Stimulated activated effector memory CD8-positive, alpha-beta T cell treated with anti-CD3 and anti-CD28 coated beads, Interleukin-12 subunit alpha, Interleukin-12 subunit beta, amount 100 ng/mL, for 72 hours (primary cell): ENCODE measurements at regions not wholly inside any gene's neighbourhood (a gene's known extent, or its start where the extent isn't known, plus 50 kb on each side); places are given as distances from the start of the nearest gene placed in this dataset.

ENCODE experiments used
- ATAC-seq: fragments of 150-1000 bp; cut with Tn5 transposase; 2 replicates; pipeline ENCODE4 v1.10.0; 2021
- DNase-seq, 2 donors: peaks; one replicate each; pipeline ENCODE4 v3.0.0; 2021 to 2022; ENCODE audit warnings: low spot score in 2 of 2
- H3K27ac Mint-ChIP-seq: one replicate; pipeline ENCODE4 v1.8.0; 2022; ENCODE audit warnings: mild to moderate bottlenecking, mixed read lengths
- H3K36me3 Mint-ChIP-seq: one replicate; pipeline ENCODE4 v1.8.0; 2022; ENCODE audit warnings: mild to moderate bottlenecking, mixed read lengths
- H3K4me1 Mint-ChIP-seq: one replicate; pipeline ENCODE4 v1.8.0; 2022; ENCODE audit warnings: mixed read lengths
- H3K4me3 Mint-ChIP-seq: one replicate; pipeline ENCODE4 v1.8.0; 2022; ENCODE audit warnings: mild to moderate bottlenecking, mixed read lengths
- H3K9me3 Mint-ChIP-seq: one replicate; pipeline ENCODE4 v1.8.0; 2022; ENCODE audit warnings: mixed read lengths

DNA sequence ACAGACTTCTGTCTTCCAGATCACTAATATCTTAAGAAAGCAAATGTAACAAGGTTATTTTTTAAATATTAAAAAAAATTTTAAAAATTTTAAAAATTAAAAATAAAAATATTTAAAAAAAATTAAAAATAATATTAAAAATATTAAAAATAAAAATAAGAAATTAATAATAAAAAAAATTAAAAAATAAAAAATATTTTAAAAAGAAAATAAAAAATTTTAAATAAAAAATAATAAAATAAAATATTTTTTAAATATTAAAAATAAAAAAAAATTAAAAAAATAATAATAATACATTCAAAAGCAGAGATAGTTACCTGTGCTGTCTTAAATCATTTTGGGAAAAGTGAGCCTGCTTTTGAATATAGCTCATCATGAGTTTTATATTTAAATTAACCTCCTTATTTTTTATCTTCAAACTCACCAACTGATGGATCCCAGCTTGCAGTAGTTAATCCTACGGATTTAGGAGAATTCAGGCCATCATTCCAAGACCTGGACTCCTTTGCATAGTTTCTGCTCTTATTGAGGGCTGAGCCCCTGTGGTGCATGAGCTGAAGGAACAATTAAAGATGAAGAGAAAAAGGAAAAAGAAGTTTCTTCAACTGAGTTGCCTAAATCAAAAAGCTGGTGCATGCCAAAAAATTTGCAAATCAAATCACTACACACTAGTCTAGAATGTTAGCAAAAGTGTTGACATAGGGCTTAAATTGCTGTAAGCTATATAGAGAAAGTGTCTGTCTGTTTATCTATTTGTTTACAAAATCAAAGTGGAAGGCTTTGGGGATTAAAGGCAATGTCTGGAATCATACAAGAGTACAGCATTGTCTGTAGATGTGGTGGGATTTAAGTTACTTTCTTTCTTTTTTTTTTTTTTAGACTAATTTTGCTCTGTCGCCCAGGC lies 50.5 kb upstream of the ZNF438 start:
- Mint-ChIP-seq H3K4me1 (peaks cover 4% of the 10 kb centered on the region), H3K36me3 (no peaks in the 10 kb centered on the region), H3K4me3 (no peak overlapping the region), H3K9me3 (no peaks in the 10 kb centered on the region), H3K27ac (no peak overlapping the region)
- DNase-seq, result no peak
- no peak for ATAC-seq

- no peak overlapping the region for H3K27ac Mint-ChIP-seq
- H3K36me3 Mint-ChIP-seq, result no peaks in the 10 kb centered on the region
- ATAC-seq (peak; percentile 79), DNase-seq (peak; percentile 46 to 81)
- H3K4me1 Mint-ChIP-seq, result peaks cover 4% of the 10 kb centered on the region
- H3K4me3 Mint-ChIP-seq, result no peak overlapping the region
- H3K9me3 Mint-ChIP-seq, result no peaks in the 10 kb centered on the region
These were observed 52.1 kb upstream of the ZNF438 start for GRCh38 chr10:31083765-31084184.

GRCh38 chr10:31087011-31087410 lies 55.3 kb upstream of the ZNF438 start:
- Mint-ChIP-seq H3K9me3 (no peaks in the 10 kb centered on the region), H3K36me3 (no peaks in the 10 kb centered on the region), H3K4me3 (no peak overlapping the region), H3K27ac (no peak overlapping the region), H3K4me1 (peaks cover 4% of the 10 kb centered on the region)
- no peak for ATAC-seq
- no peak for DNase-seq

DNA sequence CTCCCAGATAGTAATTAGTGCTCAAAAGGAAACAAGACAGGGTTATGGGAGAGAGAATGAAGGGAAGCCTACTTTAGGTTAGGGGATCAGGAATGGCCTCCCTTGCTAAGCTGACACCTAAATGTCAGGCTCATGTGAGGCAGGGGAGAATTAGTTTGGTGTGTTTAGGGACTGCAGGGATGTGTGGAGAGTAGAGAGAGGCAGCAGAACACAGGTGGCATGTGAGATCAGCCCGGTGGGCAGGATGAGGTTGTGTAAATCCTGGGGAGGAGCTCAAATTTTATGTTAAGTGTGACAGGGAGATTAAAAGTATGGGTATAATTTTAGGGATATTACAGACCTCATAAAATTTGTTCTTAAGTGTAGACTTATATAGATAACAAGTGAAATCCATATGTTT lies 56.2 kb upstream of the ZNF438 start:
- no peak overlapping the region for H3K4me3 Mint-ChIP-seq
- no peaks in the 10 kb centered on the region for H3K9me3 Mint-ChIP-seq
- H3K4me1 Mint-ChIP-seq, result peaks cover 4% of the 10 kb centered on the region
- H3K36me3 Mint-ChIP-seq, result no peaks in the 10 kb centered on the region
- ATAC-seq (no peak), DNase-seq (no peak)
- H3K27ac Mint-ChIP-seq, result no peak overlapping the region

GRCh38 chr10:31090894-31091607 lies 59.4 kb upstream of the ZNF438 start:
- no peak overlapping the region for H3K27ac Mint-ChIP-seq
- no peak for DNase-seq
- no peaks in the 10 kb centered on the region for H3K36me3 Mint-ChIP-seq
- peak; percentile 64 for ATAC-seq
- H3K4me1 Mint-ChIP-seq, result peaks cover 6% of the 10 kb centered on the region
- no peaks in the 10 kb centered on the region for H3K9me3 Mint-ChIP-seq
- no peak overlapping the region for H3K4me3 Mint-ChIP-seq

DNA sequence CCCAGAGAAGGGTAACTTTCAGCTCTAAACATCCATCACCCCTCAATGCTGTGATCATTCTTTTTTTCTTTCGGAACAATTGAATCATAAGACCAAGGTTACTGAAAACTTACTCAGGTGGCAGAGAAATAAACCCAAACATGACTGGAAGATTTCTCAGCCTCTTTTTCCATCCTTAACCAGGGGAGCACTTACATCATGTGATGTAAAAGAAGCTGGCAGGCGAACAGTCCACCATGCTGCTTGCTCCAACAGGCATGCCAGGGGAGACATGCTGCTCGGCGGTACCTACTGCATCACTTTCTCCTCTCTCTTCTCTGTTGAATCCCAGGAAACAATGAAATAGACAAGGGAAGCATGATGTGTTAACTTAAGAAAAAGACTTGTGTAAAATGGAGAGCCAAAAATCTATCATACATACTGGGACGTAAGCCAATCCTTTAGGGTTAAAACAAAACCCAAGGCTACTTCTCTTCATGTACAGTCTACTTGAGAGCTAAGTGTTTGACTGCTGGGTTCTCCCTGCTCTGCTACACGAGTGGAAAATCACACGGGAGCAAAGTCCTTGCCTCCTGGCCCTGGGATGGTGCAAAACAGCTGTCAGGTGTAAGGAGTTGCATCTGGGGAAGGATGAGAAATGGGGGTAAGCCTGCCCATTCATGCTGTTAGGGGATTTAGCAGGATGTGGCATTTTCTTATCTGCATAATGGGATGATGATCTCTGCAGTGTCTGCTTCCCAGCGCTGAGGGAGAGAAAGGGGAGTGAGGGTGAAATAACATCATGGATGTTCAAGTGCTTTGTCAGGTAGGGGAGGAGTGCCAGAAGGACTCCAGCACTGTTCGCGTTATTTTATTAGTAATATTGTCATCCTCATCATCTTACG lies 64.3 kb upstream of the ZNF438 start:
- H3K27ac Mint-ChIP-seq, result peak overlapping the region; percentile 40

GRCh38 chr10:31098046-31098445 lies 66.4 kb upstream of the ZNF438 start:
- H3K36me3 Mint-ChIP-seq, result no peaks in the 10 kb centered on the region
- DNase-seq (no peak), ATAC-seq (no peak)
- no peak overlapping the region for H3K4me3 Mint-ChIP-seq
- peaks cover 34% of the 10 kb centered on the region for H3K4me1 Mint-ChIP-seq
- H3K27ac Mint-ChIP-seq, result no peak overlapping the region
- no peaks in the 10 kb centered on the region for H3K9me3 Mint-ChIP-seq

More for the DNA sequence above, 64.3 kb upstream of the ZNF438 start:
- DNase-seq, result no peak
- Mint-ChIP-seq H3K4me1 (peaks cover 22% of the 10 kb centered on the region), H3K4me3 (no peak overlapping the region), H3K9me3 (no peaks in the 10 kb centered on the region), H3K36me3 (no peaks in the 10 kb centered on the region)
- ATAC-seq, result no peak

- no peak overlapping the region for H3K27ac Mint-ChIP-seq
- peaks cover 34% of the 10 kb centered on the region for H3K4me1 Mint-ChIP-seq
- no peak for DNase-seq
These were observed 67.4 kb upstream of the ZNF438 start for GRCh38 chr10:31099094-31099493.

DNA sequence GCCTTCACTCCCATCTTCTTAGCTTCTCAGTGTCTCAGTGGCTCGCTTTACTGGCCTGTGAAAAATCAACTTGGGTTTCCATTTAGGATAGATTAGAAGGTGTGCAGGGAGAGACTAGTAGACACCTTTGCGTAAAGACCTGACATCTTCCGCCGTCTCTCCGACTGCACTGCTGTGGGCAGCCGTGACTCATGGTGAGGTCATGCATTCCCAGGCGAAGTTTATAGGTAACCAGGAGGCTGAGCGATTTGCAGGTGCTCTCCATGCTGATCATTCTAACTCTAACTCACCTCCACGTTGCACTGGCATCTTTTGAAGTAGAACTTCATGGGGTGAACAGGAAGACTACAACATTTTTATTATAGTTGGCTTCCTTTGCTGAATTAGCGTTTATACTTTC lies 68.0 kb upstream of the ZNF438 start:
- Mint-ChIP-seq H3K36me3 (no peaks in the 10 kb centered on the region), H3K4me3 (no peak overlapping the region), H3K27ac (no peak overlapping the region), H3K9me3 (no peaks in the 10 kb centered on the region), H3K4me1 (peaks cover 34% of the 10 kb centered on the region)
- DNase-seq (no peak), ATAC-seq (no peak)

More at GRCh38 chr10:31099094-31099493, 67.4 kb upstream of the ZNF438 start:
- Mint-ChIP-seq H3K36me3 (no peaks in the 10 kb centered on the region), H3K9me3 (no peaks in the 10 kb centered on the region), H3K4me3 (no peak overlapping the region)
- no peak for ATAC-seq

GRCh38 chr10:31100115-31100601 lies 68.5 kb upstream of the ZNF438 start:
- Mint-ChIP-seq H3K4me3 (no peak overlapping the region), H3K9me3 (no peaks in the 10 kb centered on the region), H3K27ac (no peak overlapping the region), H3K36me3 (no peaks in the 10 kb centered on the region), H3K4me1 (peaks cover 34% of the 10 kb centered on the region)
- no peak for ATAC-seq
- no peak for DNase-seq

DNA sequence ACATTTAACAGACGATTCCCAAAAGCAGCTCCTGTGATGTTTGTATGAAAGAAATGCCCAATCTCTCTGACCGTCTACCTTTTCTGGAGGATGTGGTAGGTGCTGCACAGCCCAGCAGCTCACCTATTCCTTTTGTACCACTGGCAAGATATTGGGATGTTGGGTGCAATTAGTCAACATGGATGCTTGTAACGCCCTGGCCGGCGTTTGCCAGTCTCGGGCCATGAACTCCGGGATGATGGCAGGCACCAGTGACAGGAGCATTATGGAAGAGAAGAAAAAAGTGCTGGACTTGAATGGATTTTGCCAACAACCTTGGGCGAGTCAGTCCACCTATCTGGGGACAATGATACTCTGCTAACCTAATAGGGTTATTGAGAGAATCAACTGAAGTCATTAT lies 69.0 kb upstream of the ZNF438 start:
- Mint-ChIP-seq H3K36me3 (no peaks in the 10 kb centered on the region), H3K4me1 (peaks cover 33% of the 10 kb centered on the region), H3K27ac (peak overlapping the region; percentile 71), H3K4me3 (no peak overlapping the region), H3K9me3 (no peaks in the 10 kb centered on the region)
- DNase-seq, result no peak
- ATAC-seq, result no peak

DNA sequence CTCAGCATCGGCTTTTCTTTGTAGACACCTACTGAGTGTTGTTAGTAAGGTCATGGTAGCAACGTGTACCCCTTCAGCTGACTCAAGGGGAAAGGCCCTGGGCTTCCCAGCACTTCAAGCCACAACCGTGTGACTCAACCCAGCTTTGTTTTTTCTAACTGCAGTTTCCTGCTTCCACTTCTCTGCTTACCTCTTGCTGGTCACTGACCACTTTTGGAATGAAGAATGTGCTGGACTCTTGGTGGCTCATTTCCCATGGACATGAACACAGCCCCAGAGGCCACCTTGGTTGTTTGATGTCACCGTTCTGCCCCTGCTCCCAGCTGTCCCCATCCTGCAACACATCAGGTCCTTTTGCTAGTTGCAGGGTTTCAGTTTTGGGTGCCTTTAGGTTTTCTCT lies 69.5 kb upstream of the ZNF438 start:
- peak overlapping the region; percentile 44 for H3K4me3 Mint-ChIP-seq
- peak overlapping the region; percentile 71 for H3K27ac Mint-ChIP-seq
- H3K36me3 Mint-ChIP-seq, result no peaks in the 10 kb centered on the region
- peaks cover 28% of the 10 kb centered on the region for H3K4me1 Mint-ChIP-seq
- DNase-seq, result peak; percentile 31 to 81
- ATAC-seq, result peak; percentile 99
- H3K9me3 Mint-ChIP-seq, result no peaks in the 10 kb centered on the region

DNA sequence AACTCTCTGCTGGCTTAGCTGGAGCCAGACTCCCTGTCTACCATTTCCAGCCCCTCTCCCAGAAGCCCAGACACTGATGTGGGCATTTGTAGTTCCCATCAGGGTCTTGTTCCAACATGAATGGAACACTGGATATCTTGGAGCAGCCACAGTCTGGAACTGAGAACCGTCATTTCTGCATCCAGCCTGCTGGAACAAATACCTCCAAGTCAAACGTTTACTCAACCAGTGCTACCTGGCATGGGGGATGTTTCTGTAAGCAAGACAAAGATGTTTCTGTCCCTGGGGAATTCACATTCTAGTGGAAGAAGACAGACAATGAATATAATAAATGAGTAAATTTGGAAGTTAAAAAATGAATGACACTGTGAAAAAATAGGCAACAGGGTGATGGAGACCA lies 70.8 kb upstream of the ZNF438 start:
- Mint-ChIP-seq H3K27ac (peak overlapping the region; percentile 51), H3K9me3 (no peaks in the 10 kb centered on the region), H3K36me3 (no peaks in the 10 kb centered on the region), H3K4me3 (no peak overlapping the region), H3K4me1 (peaks cover 26% of the 10 kb centered on the region)
- ATAC-seq, result no peak
- no peak for DNase-seq

GRCh38 chr10:31103112-31103511 lies 71.4 kb upstream of the ZNF438 start:
- Mint-ChIP-seq H3K9me3 (no peaks in the 10 kb centered on the region), H3K36me3 (no peaks in the 10 kb centered on the region), H3K4me3 (no peak overlapping the region), H3K27ac (peak overlapping the region; percentile 51), H3K4me1 (peaks cover 26% of the 10 kb centered on the region)
- DNase-seq, result no peak
- ATAC-seq, result no peak

DNA sequence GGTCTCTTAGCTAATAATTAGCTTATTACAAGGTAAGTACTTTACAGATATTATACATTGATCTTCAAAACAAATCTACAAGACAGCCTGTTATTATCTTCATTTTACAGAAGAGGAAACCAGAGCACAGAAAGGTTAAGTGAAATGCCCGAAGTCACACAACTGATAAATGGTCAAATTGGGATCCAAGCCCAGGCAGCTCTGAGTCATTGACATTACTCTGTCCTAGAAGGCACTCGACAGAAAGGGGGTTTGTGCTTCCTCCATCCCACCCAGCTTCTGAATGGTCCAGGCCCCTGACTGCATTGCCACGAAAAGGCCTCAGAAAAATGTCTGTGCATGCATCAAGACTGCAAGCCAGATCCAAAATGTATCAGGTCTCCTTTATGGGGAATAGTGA lies 81.3 kb upstream of the ZNF438 start:
- DNase-seq (no peak), ATAC-seq (no peak)
- no peaks in the 10 kb centered on the region for H3K36me3 Mint-ChIP-seq
- no peak overlapping the region for H3K4me3 Mint-ChIP-seq
- peaks cover 3% of the 10 kb centered on the region for H3K9me3 Mint-ChIP-seq
- H3K27ac Mint-ChIP-seq, result no peak overlapping the region
- H3K4me1 Mint-ChIP-seq, result no peaks in the 10 kb centered on the region
